ENCODE measurements at regions not wholly inside any gene's neighbourhood (a gene's known extent, or its start where the extent isn't known, plus 50 kb on each side); places are given as distances from the start of the nearest gene placed in this dataset.

DNA sequence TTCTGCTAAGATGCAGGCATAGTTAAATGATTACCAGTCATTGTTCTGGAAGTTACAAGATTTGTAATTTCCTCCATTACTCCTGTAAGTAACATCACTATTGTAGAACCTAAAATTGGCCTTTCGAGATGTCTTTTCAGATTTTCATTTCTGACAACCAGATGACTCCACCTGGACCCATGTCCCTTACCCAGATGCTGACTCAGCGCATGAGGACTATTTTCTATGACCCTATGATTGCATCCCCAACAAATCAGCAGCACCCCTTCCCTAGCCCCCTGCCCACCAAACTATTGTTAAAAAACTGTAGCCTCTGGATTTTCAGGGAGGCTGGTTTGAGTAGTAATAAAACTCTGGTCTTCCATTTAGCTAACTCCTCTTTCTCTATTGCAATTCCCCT is 55.2 kb upstream of the RCBTB2 start:
- H4K20me1 ChIP-seq (ENCODE audit: control insufficient read depth, insufficient read depth): no peaks in the 10 kb centered on the region
- no peaks in the 10 kb centered on the region for H3K79me2 ChIP-seq (ENCODE audit: control insufficient read depth, insufficient read depth, low read length)
- no peak overlapping the region for H3K4me3 ChIP-seq
- no peak overlapping the region for H3K27ac ChIP-seq (ENCODE audit: control insufficient read depth, insufficient read depth)
- no peak for ATAC-seq
- BruUV-seq (replicated peaks): no TSS peak
- 96% methylated on average over 2 of the region's 2 CpGs for WGBS (ENCODE audit: insufficient coverage, insufficient replicate concordance, low lambda C conversion rate, missing lambda C conversion rate)
- CTCF ChIA-PET: no interaction called here
- no peak for FAIRE-seq
- H3K27me3 ChIP-seq (replicated peaks in 1 of 2; ENCODE audit: control insufficient read depth in 2 of 2, insufficient read depth in 2 of 2, low read length in 1 of 2): no peaks in the 10 kb centered on the region
- H2AFZ ChIP-seq (ENCODE audit: control insufficient read depth, low read depth, low read length): no peak overlapping the region
- H3K4me2 ChIP-seq (ENCODE audit: control insufficient read depth, insufficient read depth): no peak overlapping the region
- SMC1A ChIA-PET (ENCODE audit: uncharacterized antibody, unreplicated experiment): no interaction called here
- RAD21 ChIA-PET (ENCODE audit: unreplicated experiment): no interaction called here
- DNase-seq (ENCODE audit: low read depth, low spot score): no peak
- in situ Hi-C loops (cut with MboI) (no loop called here), intact Hi-C loops (cut with micrococcal nuclease; ENCODE audit: unreplicated experiment) (no loop called here)
- H3K9me3 ChIP-seq (replicated peaks; ENCODE audit: control insufficient read depth, insufficient read depth, low read length): peaks cover 6% of the 10 kb centered on the region
- H3K36me3 ChIP-seq (ENCODE audit: control insufficient read depth in 2 of 2, insufficient read depth in 2 of 2, low read length in 1 of 2): no peaks in the 10 kb centered on the region
- TF ChIP-seq SREBF1 (IDR thresholded peaks at IDR 0.05; ENCODE audit: low read length) (no peak), IKZF1 (conservative IDR thresholded peaks at IDR 0.05) (no peak), POLR2AphosphoS2 (IDR thresholded peaks at IDR 0.05; ENCODE audit: low read depth, low read length) (no peak), TCF7 (IDR thresholded peaks at IDR 0.05; ENCODE audit: borderline replicate concordance) (no peak), ZBED1 (IDR thresholded peaks at IDR 0.05; ENCODE audit: borderline replicate concordance) (no peak), ETV6 (conservative IDR thresholded peaks at IDR 0.05 in 1 of 2, IDR thresholded peaks at IDR 0.05 in 1 of 2; ENCODE audit: borderline replicate concordance in 1 of 2, low read depth in 1 of 2) (no peak), TARDBP (IDR thresholded peaks at IDR 0.05; ENCODE audit: borderline replicate concordance) (no peak), CHD1 (IDR thresholded peaks at IDR 0.05; ENCODE audit: low read depth, low read length) (no peak), IKZF2 (IDR thresholded peaks at IDR 0.05) (no peak), TAF1 (IDR thresholded peaks at IDR 0.05; ENCODE audit: borderline replicate concordance, low read depth, low read length) (no peak), MYB (IDR thresholded peaks at IDR 0.05; ENCODE audit: borderline replicate concordance, low read depth, low read length) (no peak), CHD4 (IDR thresholded peaks at IDR 0.05) (no peak), EED (IDR thresholded peaks at IDR 0.05; ENCODE audit: low read depth) (no peak)
- TF ChIP-seq, protein P1, sequence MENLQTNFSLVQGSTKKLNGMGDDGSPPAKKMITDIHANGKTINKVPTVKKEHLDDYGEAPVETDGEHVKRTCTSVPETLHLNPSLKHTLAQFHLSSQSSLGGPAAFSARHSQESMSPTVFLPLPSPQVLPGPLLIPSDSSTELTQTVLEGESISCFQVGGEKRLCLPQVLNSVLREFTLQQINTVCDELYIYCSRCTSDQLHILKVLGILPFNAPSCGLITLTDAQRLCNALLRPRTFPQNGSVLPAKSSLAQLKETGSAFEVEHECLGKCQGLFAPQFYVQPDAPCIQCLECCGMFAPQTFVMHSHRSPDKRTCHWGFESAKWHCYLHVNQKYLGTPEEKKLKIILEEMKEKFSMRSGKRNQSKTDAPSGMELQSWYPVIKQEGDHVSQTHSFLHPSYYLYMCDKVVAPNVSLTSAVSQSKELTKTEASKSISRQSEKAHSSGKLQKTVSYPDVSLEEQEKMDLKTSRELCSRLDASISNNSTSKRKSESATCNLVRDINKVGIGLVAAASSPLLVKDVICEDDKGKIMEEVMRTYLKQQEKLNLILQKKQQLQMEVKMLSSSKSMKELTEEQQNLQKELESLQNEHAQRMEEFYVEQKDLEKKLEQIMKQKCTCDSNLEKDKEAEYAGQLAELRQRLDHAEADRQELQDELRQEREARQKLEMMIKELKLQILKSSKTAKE (IDR thresholded peaks at IDR 0.05; ENCODE audit: low read depth, poor library complexity, severe bottlenecking): no peak
- H3K9ac ChIP-seq (ENCODE audit: control insufficient read depth, insufficient read depth, low read length): no peak overlapping the region
- POLR2A ChIA-PET: no interaction called here
- H3K4me1 ChIP-seq (ENCODE audit: control insufficient read depth, insufficient read depth, low read length): peaks cover 27% of the 10 kb centered on the region
